GM18870 (cell line): ENCODE measurements at regions not wholly inside any gene's neighbourhood (a gene's known extent, or its start where the extent isn't known, plus 50 kb on each side); places are given as distances from the start of the nearest gene placed in this dataset.

Experiments used
- ATAC-seq: cut with Tn5 transposase; IDR thresholded peaks from one replicate; pipeline ENCODE4 v1.9.1; 2021; ENCODE audit warnings: moderate library complexity; ENCODE audit not compliant: unreplicated experiment

- no peak for ATAC-seq
These were observed 323.7 kb upstream of the CDH11 start for GRCh38 chr16:65445313-65446260.

- ATAC-seq = no peak
These were observed 319.6 kb upstream of the CDH11 start for GRCh38 chr16:65441501-65441900.

GRCh38 chr16:65429504-65430181, 307.8 kb upstream of the CDH11 start:
- ATAC-seq = no peak

- ATAC-seq = no peak
These were observed 304.6 kb upstream of the CDH11 start for GRCh38 chr16:65426484-65426883.

- no peak for ATAC-seq
These were observed 301.1 kb upstream of the CDH11 start for GRCh38 chr16:65422934-65423333.

- no peak for ATAC-seq
These were observed 299.7 kb upstream of the CDH11 start for GRCh38 chr16:65421596-65421995.

GRCh38 chr16:65418435-65418834, 296.6 kb upstream of the CDH11 start:
- no peak for ATAC-seq

- no peak for ATAC-seq
These were observed 293.6 kb upstream of the CDH11 start for GRCh38 chr16:65415460-65415859.

- no peak for ATAC-seq
These were observed 292.6 kb upstream of the CDH11 start for GRCh38 chr16:65414284-65414984.

- ATAC-seq = no peak
These were observed 292.0 kb upstream of the CDH11 start for GRCh38 chr16:65413861-65414260.

GRCh38 chr16:65410801-65411200, 288.9 kb upstream of the CDH11 start:
- ATAC-seq = no peak

- no peak for ATAC-seq
These were observed 287.6 kb upstream of the CDH11 start for GRCh38 chr16:65409510-65409909.

- no peak for ATAC-seq
These were observed 285.1 kb upstream of the CDH11 start for GRCh38 chr16:65406933-65407332.

GRCh38 chr16:65406116-65406515, 284.3 kb upstream of the CDH11 start:
- ATAC-seq = no peak

GRCh38 chr16:65394281-65394680, 272.4 kb upstream of the CDH11 start:
- ATAC-seq = no peak

- ATAC-seq = no peak
These were observed 271.1 kb upstream of the CDH11 start for GRCh38 chr16:65392806-65393565.

GRCh38 chr16:65388592-65388991, 266.7 kb upstream of the CDH11 start:
- no peak for ATAC-seq

- no peak for ATAC-seq
These were observed 264.8 kb upstream of the CDH11 start for GRCh38 chr16:65386672-65387071.

- no peak for ATAC-seq
These were observed 262.6 kb upstream of the CDH11 start for GRCh38 chr16:65384441-65384840.

- no peak for ATAC-seq
These were observed 255.3 kb upstream of the CDH11 start for GRCh38 chr16:65377195-65377594.

GRCh38 chr16:65376601-65377000, 254.7 kb upstream of the CDH11 start:
- ATAC-seq = no peak
